Left ventricle myocardium inferior (tissue), 1 donor: ENCODE measurements at regions not wholly inside any gene's neighbourhood (a gene's known extent, or its start where the extent isn't known, plus 50 kb on each side); places are given as distances from the start of the nearest gene placed in this dataset.
"Not testable (repeated sequence)": the region's sequence is repeated elsewhere in the genome, so short reads cannot be mapped to it uniquely, and the experiment has no call there.

Source experiments
- DNase-seq: peaks from one replicate; pipeline ENCODE4 v3.0.0-alpha.2; 2020
- H3K27ac ChIP-seq: fragments of 200-600 bp; replicated peaks from 2 replicates; pipeline ENCODE4 v1.8.0; 2021
- H3K27me3 ChIP-seq: fragments of 200-600 bp; 2 replicates; pipeline ENCODE4 v1.8.0; 2021; ENCODE audit warnings: low read depth
- H3K36me3 ChIP-seq: fragments of 200-600 bp; 2 replicates; pipeline ENCODE4 v1.8.0; 2021
- H3K4me1 ChIP-seq: fragments of 200-600 bp; 2 replicates; pipeline ENCODE4 v1.8.0; 2021
- H3K4me3 ChIP-seq: fragments of 200-600 bp; 2 replicates; pipeline ENCODE4 v1.8.0; 2021; ENCODE audit warnings: mild to moderate bottlenecking, moderate library complexity
- H3K9me3 ChIP-seq: fragments of 200-600 bp; replicated peaks from 2 replicates; pipeline ENCODE4 v1.8.0; 2021
- CTCF ChIP-seq: fragments of 200-600 bp; IDR thresholded peaks from 2 replicates; pipeline ENCODE4 v1.8.0; 2021; ENCODE audit warnings: antibody characterized with exemption, mild to moderate bottlenecking, borderline replicate concordance
- intact Hi-C: fragments of 100-400 bp; cut with micrococcal nuclease; formaldehyde crosslinking; loops from one replicate; pipeline ENCODE4 v1.11.0; 2022
- donor health status: DM: no; HTN: yes; CAD: no; lungs with severe emphysema.

- H3K36me3 ChIP-seq = no peaks in the 10 kb centered on the region
- no peaks in the 10 kb centered on the region for H3K9me3 ChIP-seq
- no peak overlapping the region for H3K27ac ChIP-seq
- DNase-seq = no peak
- intact Hi-C loops = no loop called here
- H3K27me3 ChIP-seq = no peaks in the 10 kb centered on the region
- H3K4me1 ChIP-seq = peaks cover 7% of the 10 kb centered on the region
- no peak for TF ChIP-seq CTCF
- H3K4me3 ChIP-seq = no peak overlapping the region
Observed at GRCh38 chr4:104549736-104550135, 55.0 kb upstream of the CXXC4 start.

- no peak for TF ChIP-seq CTCF
- H3K4me3 ChIP-seq = no peak overlapping the region
- no peaks in the 10 kb centered on the region for H3K36me3 ChIP-seq
- peaks cover 14% of the 10 kb centered on the region for H3K9me3 ChIP-seq
- H3K27ac ChIP-seq = no peak overlapping the region
- no peaks in the 10 kb centered on the region for H3K27me3 ChIP-seq
- no peak for DNase-seq
- no peaks in the 10 kb centered on the region for H3K4me1 ChIP-seq
- intact Hi-C loops = no loop called here
Observed at GRCh38 chr4:104559502-104559901, 64.8 kb upstream of the CXXC4 start.

GRCh38 chr4:104571341-104571740, 76.6 kb upstream of the CXXC4 start:
- intact Hi-C loops = no loop called here
- no peak for DNase-seq
- Histone ChIP-seq H3K27me3 (no peaks in the 10 kb centered on the region), H3K27ac (no peak overlapping the region), H3K9me3 (no peaks in the 10 kb centered on the region), H3K4me3 (no peak overlapping the region), H3K4me1 (no peaks in the 10 kb centered on the region), H3K36me3 (no peaks in the 10 kb centered on the region)
- TF ChIP-seq CTCF = no peak

- Histone ChIP-seq H3K27me3 (no peaks in the 10 kb centered on the region), H3K27ac (no peak overlapping the region), H3K4me3 (no peak overlapping the region), H3K36me3 (no peaks in the 10 kb centered on the region), H3K4me1 (no peaks in the 10 kb centered on the region), H3K9me3 (no peaks in the 10 kb centered on the region)
- intact Hi-C loops = no loop called here
- no peak for DNase-seq
- TF ChIP-seq CTCF = no peak
Observed at GRCh38 chr4:104574371-104574770, 79.7 kb upstream of the CXXC4 start.

GRCh38 chr4:104575278-104575677, 80.6 kb upstream of the CXXC4 start:
- intact Hi-C loops = no loop called here
- H3K4me3 ChIP-seq = no peak overlapping the region
- H3K36me3 ChIP-seq = no peaks in the 10 kb centered on the region
- H3K4me1 ChIP-seq = no peaks in the 10 kb centered on the region
- no peaks in the 10 kb centered on the region for H3K27me3 ChIP-seq
- no peak for TF ChIP-seq CTCF
- no peak for DNase-seq
- no peaks in the 10 kb centered on the region for H3K9me3 ChIP-seq
- no peak overlapping the region for H3K27ac ChIP-seq

GRCh38 chr4:104577405-104577804, 82.7 kb upstream of the CXXC4 start:
- Histone ChIP-seq H3K4me3 (no peak overlapping the region), H3K27me3 (no peaks in the 10 kb centered on the region), H3K36me3 (no peaks in the 10 kb centered on the region), H3K9me3 (no peaks in the 10 kb centered on the region), H3K4me1 (no peaks in the 10 kb centered on the region), H3K27ac (no peak overlapping the region)
- TF ChIP-seq CTCF = no peak
- intact Hi-C loops = no loop called here
- no peak for DNase-seq

- H3K36me3 ChIP-seq, H3K27me3 ChIP-seq, H3K27ac ChIP-seq, H3K4me3 ChIP-seq, H3K4me1 ChIP-seq, H3K9me3 ChIP-seq, DNase-seq, intact Hi-C loops: not testable (repeated sequence)
Observed at GRCh38 chr4:104581476-104581875, 86.8 kb upstream of the CXXC4 start.

GRCh38 chr4:104582056-104582455, 87.4 kb upstream of the CXXC4 start:
- H3K4me1 ChIP-seq, intact Hi-C loops, H3K27me3 ChIP-seq, H3K9me3 ChIP-seq, DNase-seq, H3K4me3 ChIP-seq, H3K27ac ChIP-seq, H3K36me3 ChIP-seq: not testable (repeated sequence)
